ENCODE measurements at regions not wholly inside any gene's neighbourhood (a gene's known extent, or its start where the extent isn't known, plus 50 kb on each side); places are given as distances from the start of the nearest gene placed in this dataset.

- TF ChIP-seq CTCF (IDR thresholded peaks at IDR 0.05; ENCODE audit: insufficient read depth, low read depth, low read length), result no peak
- TF ChIP-seq EZH2 (IDR thresholded peaks at IDR 0.05; ENCODE audit: insufficient read depth, low read length), result no peak
These were observed 200.1 kb upstream of the MGAT4C start for GRCh38 chr12:86456241-86456640.

All from astrocyte (in vitro differentiated cells and primary cell).